MM.1S (cell line): ENCODE measurements at regions not wholly inside any gene's neighbourhood (a gene's known extent, or its start where the extent isn't known, plus 50 kb on each side); places are given as distances from the start of the nearest gene placed in this dataset.

ENCODE experiments used
- DNase-seq: peaks from one replicate; pipeline ENCODE4 v3.0.0-alpha.2; 2015
- H2AFZ ChIP-seq: fragments of 300-600 bp; sonication (generic); 2 replicates; pipeline ENCODE4 v1.6.0; 2016; ENCODE audit warnings: antibody characterized with exemption, low read length
- H3F3A ChIP-seq: fragments of 300-600 bp; sonication (generic); 2 replicates; pipeline ENCODE4 v1.6.1; 2016; ENCODE audit warnings: mild to moderate bottlenecking, antibody characterized with exemption, low read length, moderate library complexity, mixed read lengths; ENCODE audit not compliant: insufficient read depth
- H3K27ac ChIP-seq: fragments of 300-600 bp; sonication (generic); 2 replicates; pipeline ENCODE4 v1.5.1; 2016; ENCODE audit warnings: mild to moderate bottlenecking, low read length
- H3K27me3 ChIP-seq: fragments of 300-600 bp; sonication (generic); replicated peaks from 2 replicates; pipeline ENCODE4 v1.6.0; 2016; ENCODE audit warnings: low read length; ENCODE audit not compliant: insufficient read depth
- H3K36me3 ChIP-seq: fragments of 300-600 bp; sonication (generic); replicated peaks from 2 replicates; pipeline ENCODE4 v1.6.1; 2016; ENCODE audit warnings: mild to moderate bottlenecking, low read length, mixed read lengths; ENCODE audit not compliant: insufficient read depth
- H3K4me1 ChIP-seq: fragments of 300-600 bp; sonication (generic); 2 replicates; pipeline ENCODE4 v1.6.1; 2016; ENCODE audit warnings: low read length, mixed read lengths
- H3K4me2 ChIP-seq: fragments of 300-600 bp; sonication (generic); 2 replicates; pipeline ENCODE4 v1.6.0; 2016; ENCODE audit warnings: low read depth, low read length
- H3K4me3 ChIP-seq: fragments of 300-600 bp; sonication (generic); 2 replicates; pipeline ENCODE4 v1.5.1; 2016; ENCODE audit warnings: low read length, mixed read lengths
- H3K79me2 ChIP-seq: fragments of 300-600 bp; sonication (generic); 2 replicates; pipeline ENCODE4 v1.6.1; 2016; ENCODE audit warnings: mixed run types, low read length, mixed read lengths
- H3K9ac ChIP-seq: fragments of 300-600 bp; sonication (generic); 2 replicates; pipeline ENCODE4 v1.6.1; 2016; ENCODE audit warnings: low read length, mixed read lengths
- H3K9me2 ChIP-seq: fragments of 300-600 bp; sonication (generic); replicated peaks from 2 replicates; pipeline ENCODE4 v1.6.1; 2016; ENCODE audit warnings: mild to moderate bottlenecking, low read length, mixed read lengths; ENCODE audit not compliant: insufficient read depth
- H3K9me3 ChIP-seq: fragments of 300-600 bp; sonication (generic); replicated peaks from 2 replicates; pipeline ENCODE4 v1.6.1; 2016; ENCODE audit warnings: mild to moderate bottlenecking, low read length, mixed read lengths; ENCODE audit not compliant: insufficient read depth
- H4K20me1 ChIP-seq: fragments of 300-600 bp; sonication (generic); 2 replicates; pipeline ENCODE4 v1.6.1; 2016; ENCODE audit warnings: mild to moderate bottlenecking, low read length, moderate library complexity, mixed read lengths; ENCODE audit not compliant: insufficient read depth
- CTCF ChIP-seq: fragments of 300-600 bp; sonication (generic); IDR thresholded peaks from 2 replicates; pipeline ENCODE4 v1.5.1; 2016; ENCODE audit warnings: antibody characterized with exemption, low read length, mixed read lengths
- EZH2 ChIP-seq: fragments of 300-600 bp; sonication (generic); optimal IDR thresholded peaks from 2 replicates; pipeline ENCODE3; 2017; ENCODE audit warnings: low read depth, mild to moderate bottlenecking, antibody characterized with exemption, low read length, mixed read lengths
- EZH2phosphoT487 ChIP-seq: fragments of 300-600 bp; sonication (generic); IDR thresholded peaks from 2 replicates; pipeline ENCODE4 v1.6.1; 2018; ENCODE audit warnings: antibody characterized with exemption, low read length

GRCh38 chr12:94095618-94096017, 52.8 kb upstream of the PLXNC1 start:
- Histone ChIP-seq H3K27ac (no peak overlapping the region), H3K4me2 (no peak overlapping the region), H3F3A (no peaks in the 10 kb centered on the region), H3K27me3 (no peaks in the 10 kb centered on the region), H4K20me1 (no peaks in the 10 kb centered on the region), H3K9me3 (no peaks in the 10 kb centered on the region), H3K4me1 (no peaks in the 10 kb centered on the region), H3K9me2 (no peaks in the 10 kb centered on the region), H3K9ac (no peak overlapping the region), H3K4me3 (no peak overlapping the region), H2AFZ (no peak overlapping the region), H3K36me3 (no peaks in the 10 kb centered on the region), H3K79me2 (no peaks in the 10 kb centered on the region)
- no peak for DNase-seq
- TF ChIP-seq CTCF (no peak), EZH2phosphoT487 (no peak), EZH2 (no peak)

- no peak for DNase-seq
- Histone ChIP-seq H4K20me1 (no peaks in the 10 kb centered on the region), H3K9me2 (no peaks in the 10 kb centered on the region), H3F3A (no peaks in the 10 kb centered on the region), H3K36me3 (no peaks in the 10 kb centered on the region), H2AFZ (no peak overlapping the region), H3K4me3 (no peak overlapping the region), H3K4me2 (no peak overlapping the region), H3K79me2 (no peaks in the 10 kb centered on the region), H3K4me1 (peaks cover 4% of the 10 kb centered on the region; the same call in 1 of the 2 replicates), H3K27ac (no peak overlapping the region), H3K27me3 (no peaks in the 10 kb centered on the region), H3K9me3 (no peaks in the 10 kb centered on the region), H3K9ac (no peak overlapping the region)
- no peak for TF ChIP-seq EZH2
- TF ChIP-seq CTCF: no peak
- TF ChIP-seq EZH2phosphoT487: no peak
Measured at GRCh38 chr12:94098466-94098865, 49.9 kb upstream of the PLXNC1 start.
